ENCODE measurements at regions not wholly inside any gene's neighbourhood (a gene's known extent, or its start where the extent isn't known, plus 50 kb on each side); places are given as distances from the start of the nearest gene placed in this dataset.

DNA sequence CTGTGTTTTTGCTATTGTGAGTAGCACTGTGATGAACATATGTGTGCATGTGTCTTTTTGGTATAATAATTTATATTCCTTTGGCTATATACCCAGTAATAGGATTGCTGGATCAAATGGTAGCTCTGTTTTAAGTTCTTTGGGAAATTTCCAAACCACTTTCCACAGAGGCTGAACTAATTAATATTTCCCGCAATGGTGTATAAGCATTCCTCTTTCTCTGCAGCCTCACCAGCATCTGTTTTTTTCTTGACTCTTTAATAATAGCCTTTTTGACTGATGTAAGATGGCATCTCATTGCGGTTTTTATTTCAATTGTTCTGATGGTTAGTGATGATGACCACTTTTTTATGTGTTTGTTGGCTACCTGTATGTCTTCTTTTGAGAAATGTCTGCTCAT lies 247.7 kb upstream of the NDST3 start:
- Mint-ChIP-seq H3K27me3 (ENCODE audit: low read depth) (no peaks in the 10 kb centered on the region), H3K4me3 (ENCODE audit: unreplicated experiment) (no peak overlapping the region), H3K27ac (ENCODE audit: unreplicated experiment) (no peak overlapping the region), H3K9me3 (ENCODE audit: low read depth) (peaks cover 11% of the 10 kb centered on the region), H3K36me3 (ENCODE audit: low read depth) (no peaks in the 10 kb centered on the region), H3K4me1 (ENCODE audit: low read depth) (peaks cover 36% of the 10 kb centered on the region)
- no peak for DNase-seq (ENCODE audit: low spot score)
- TF ChIP-seq, protein P1, sequence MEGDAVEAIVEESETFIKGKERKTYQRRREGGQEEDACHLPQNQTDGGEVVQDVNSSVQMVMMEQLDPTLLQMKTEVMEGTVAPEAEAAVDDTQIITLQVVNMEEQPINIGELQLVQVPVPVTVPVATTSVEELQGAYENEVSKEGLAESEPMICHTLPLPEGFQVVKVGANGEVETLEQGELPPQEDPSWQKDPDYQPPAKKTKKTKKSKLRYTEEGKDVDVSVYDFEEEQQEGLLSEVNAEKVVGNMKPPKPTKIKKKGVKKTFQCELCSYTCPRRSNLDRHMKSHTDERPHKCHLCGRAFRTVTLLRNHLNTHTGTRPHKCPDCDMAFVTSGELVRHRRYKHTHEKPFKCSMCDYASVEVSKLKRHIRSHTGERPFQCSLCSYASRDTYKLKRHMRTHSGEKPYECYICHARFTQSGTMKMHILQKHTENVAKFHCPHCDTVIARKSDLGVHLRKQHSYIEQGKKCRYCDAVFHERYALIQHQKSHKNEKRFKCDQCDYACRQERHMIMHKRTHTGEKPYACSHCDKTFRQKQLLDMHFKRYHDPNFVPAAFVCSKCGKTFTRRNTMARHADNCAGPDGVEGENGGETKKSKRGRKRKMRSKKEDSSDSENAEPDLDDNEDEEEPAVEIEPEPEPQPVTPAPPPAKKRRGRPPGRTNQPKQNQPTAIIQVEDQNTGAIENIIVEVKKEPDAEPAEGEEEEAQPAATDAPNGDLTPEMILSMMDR (IDR thresholded peaks at IDR 0.05) = no peak

DNA sequence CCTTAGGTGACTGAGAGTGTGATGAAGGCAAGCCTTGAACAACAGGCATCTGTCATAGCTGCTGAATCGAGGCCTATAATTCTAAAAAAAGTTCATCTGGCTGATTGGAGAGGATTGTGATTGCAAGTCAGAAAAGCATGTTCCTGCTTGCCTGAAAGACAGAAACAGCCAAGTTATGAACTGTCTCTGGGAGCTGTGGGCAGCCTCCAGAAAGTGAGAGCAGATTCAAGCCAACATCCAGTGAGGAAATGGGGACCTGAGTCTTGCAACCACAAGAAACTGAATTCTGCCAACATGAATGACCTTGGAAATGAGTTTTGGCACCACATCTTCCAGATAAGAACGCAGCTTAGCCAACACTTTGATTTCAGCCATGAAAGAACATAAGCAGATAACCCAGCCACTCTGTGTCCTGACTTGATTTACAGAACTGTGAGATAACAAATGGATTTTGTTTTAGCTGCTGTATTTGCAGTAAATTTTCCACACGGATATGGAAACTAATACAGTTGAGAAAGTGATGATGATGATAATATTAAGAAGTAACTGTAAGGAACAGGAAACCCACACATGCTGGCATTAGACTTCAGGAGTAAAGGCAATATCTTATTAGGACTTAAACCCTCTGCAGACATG lies 240.3 kb upstream of the NDST3 start:
- H3K9me3 Mint-ChIP-seq (ENCODE audit: low read depth) = no peaks in the 10 kb centered on the region
- H3K27me3 Mint-ChIP-seq (ENCODE audit: low read depth) = no peaks in the 10 kb centered on the region
- TF ChIP-seq, protein P1 (IDR thresholded peaks at IDR 0.05) = no peak
- H3K36me3 Mint-ChIP-seq (ENCODE audit: low read depth) = no peaks in the 10 kb centered on the region
- H3K4me3 Mint-ChIP-seq (ENCODE audit: unreplicated experiment) = no peak overlapping the region
- H3K27ac Mint-ChIP-seq (ENCODE audit: unreplicated experiment) = no peak overlapping the region
- peaks cover 44% of the 10 kb centered on the region for H3K4me1 Mint-ChIP-seq (ENCODE audit: low read depth)
- no peak for DNase-seq (ENCODE audit: low spot score)

DNA sequence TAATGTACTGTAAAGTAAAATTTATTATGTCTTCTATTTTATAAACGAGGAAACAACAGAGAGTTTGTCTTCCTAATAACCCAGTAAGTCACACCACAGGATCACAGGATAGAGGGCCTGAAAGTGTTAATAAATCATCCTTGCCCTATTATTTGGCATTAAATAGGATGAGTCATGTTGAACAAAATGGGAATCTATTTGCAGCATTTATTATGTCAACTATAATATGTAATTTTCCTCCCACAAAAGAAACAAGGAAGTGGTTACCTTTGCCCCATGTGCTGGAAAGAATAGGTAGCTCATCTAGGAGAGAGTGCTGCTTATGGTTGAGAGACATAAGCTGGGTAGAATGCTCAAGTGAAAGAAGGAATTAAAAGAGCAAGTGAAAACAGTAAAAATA lies 237.6 kb upstream of the NDST3 start:
- peaks cover 33% of the 10 kb centered on the region for H3K4me1 Mint-ChIP-seq (ENCODE audit: low read depth)
- no peaks in the 10 kb centered on the region for H3K36me3 Mint-ChIP-seq (ENCODE audit: low read depth)
- H3K27me3 Mint-ChIP-seq (ENCODE audit: low read depth) = no peaks in the 10 kb centered on the region
- no peak overlapping the region for H3K4me3 Mint-ChIP-seq (ENCODE audit: unreplicated experiment)
- TF ChIP-seq, protein P1 (IDR thresholded peaks at IDR 0.05) = no peak
- no peaks in the 10 kb centered on the region for H3K9me3 Mint-ChIP-seq (ENCODE audit: low read depth)
- H3K27ac Mint-ChIP-seq (ENCODE audit: unreplicated experiment) = peak overlapping the region; percentile 24
- DNase-seq (ENCODE audit: low spot score) = no peak

DNA sequence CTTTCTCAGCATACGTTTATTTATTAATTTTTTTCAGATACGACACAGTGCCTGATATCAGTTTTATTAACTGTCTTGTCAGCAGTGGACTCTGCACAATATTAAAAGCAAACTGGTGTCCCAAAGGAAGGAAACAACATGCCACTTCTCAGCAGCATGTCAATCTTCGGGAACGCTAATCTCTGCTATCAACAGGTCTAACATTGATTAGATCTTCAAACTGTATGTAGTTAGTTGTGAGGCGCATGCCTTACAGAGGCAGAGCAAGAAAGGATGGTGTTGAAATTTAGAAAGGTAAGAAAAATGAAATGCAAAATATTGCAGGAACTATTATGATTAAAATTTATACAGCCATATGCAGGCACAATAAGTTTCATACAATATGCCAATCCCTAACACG lies 233.7 kb upstream of the NDST3 start:
- H3K27me3 Mint-ChIP-seq (ENCODE audit: low read depth) = no peaks in the 10 kb centered on the region
- peaks cover 16% of the 10 kb centered on the region for H3K4me1 Mint-ChIP-seq (ENCODE audit: low read depth)
- H3K36me3 Mint-ChIP-seq (ENCODE audit: low read depth) = no peaks in the 10 kb centered on the region
- H3K9me3 Mint-ChIP-seq (ENCODE audit: low read depth) = peaks cover 3% of the 10 kb centered on the region
- TF ChIP-seq, protein P1 (IDR thresholded peaks at IDR 0.05) = no peak
- H3K27ac Mint-ChIP-seq (ENCODE audit: unreplicated experiment) = no peak overlapping the region
- H3K4me3 Mint-ChIP-seq (ENCODE audit: unreplicated experiment) = no peak overlapping the region
- no peak for DNase-seq (ENCODE audit: low spot score)

DNA sequence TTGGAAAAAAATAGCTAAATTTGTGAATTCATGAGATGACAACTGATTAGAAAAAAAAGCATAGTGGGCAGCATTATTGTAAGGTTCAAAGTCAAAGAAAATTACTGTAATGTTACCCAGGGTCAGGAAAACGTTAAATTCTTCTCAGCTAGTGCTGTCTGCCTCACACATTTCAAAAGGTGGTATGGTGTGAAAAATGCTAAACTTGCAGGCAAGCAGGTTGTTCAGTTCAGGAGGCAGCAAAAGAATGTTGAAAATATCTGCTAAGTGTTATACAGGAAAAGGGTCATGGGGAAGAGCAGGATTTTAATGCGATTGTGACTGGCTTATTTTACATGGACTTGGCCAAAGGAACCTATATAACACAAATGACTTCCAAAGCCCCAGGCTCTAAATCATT lies 232.5 kb upstream of the NDST3 start:
- H3K4me3 Mint-ChIP-seq (ENCODE audit: unreplicated experiment) = no peak overlapping the region
- H3K36me3 Mint-ChIP-seq (ENCODE audit: low read depth) = no peaks in the 10 kb centered on the region
- TF ChIP-seq, protein P1 (IDR thresholded peaks at IDR 0.05) = no peak
- H3K4me1 Mint-ChIP-seq (ENCODE audit: low read depth) = peaks cover 14% of the 10 kb centered on the region
- no peaks in the 10 kb centered on the region for H3K27me3 Mint-ChIP-seq (ENCODE audit: low read depth)
- H3K9me3 Mint-ChIP-seq (ENCODE audit: low read depth) = peaks cover 3% of the 10 kb centered on the region
- no peak for DNase-seq (ENCODE audit: low spot score)
- H3K27ac Mint-ChIP-seq (ENCODE audit: unreplicated experiment) = no peak overlapping the region
